ENCODE measurements at regions not wholly inside any gene's neighbourhood (a gene's known extent, or its start where the extent isn't known, plus 50 kb on each side); places are given as distances from the start of the nearest gene placed in this dataset.
"Not testable (repeated sequence)": the region's sequence is repeated elsewhere in the genome, so short reads cannot be mapped to it uniquely, and the experiment has no call there.

DNA sequence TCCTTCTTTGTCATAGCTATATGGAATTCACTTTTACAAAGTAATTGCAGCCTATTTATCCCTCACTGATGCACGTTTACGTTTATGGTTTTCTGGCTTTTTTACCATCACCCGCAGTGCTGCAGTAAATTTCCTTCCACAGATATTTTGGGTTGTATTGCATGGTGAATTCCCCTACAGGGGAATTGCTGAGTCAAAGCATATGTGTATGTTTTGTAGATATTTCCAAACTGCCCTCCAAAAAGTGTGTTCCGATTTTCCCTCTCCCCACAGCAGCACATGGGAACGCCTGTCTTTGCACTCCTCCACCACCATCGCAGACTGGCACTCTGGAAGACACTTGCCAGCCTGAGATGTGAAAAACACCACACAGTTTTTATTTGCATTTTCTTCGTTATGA is 80.6 kb upstream of the UXS1 start:
- no peak for DNase-seq (ENCODE audit: low spot score)
- no peak for ATAC-seq (ENCODE audit: low FRiP score)
- TF ChIP-seq, protein P1, sequence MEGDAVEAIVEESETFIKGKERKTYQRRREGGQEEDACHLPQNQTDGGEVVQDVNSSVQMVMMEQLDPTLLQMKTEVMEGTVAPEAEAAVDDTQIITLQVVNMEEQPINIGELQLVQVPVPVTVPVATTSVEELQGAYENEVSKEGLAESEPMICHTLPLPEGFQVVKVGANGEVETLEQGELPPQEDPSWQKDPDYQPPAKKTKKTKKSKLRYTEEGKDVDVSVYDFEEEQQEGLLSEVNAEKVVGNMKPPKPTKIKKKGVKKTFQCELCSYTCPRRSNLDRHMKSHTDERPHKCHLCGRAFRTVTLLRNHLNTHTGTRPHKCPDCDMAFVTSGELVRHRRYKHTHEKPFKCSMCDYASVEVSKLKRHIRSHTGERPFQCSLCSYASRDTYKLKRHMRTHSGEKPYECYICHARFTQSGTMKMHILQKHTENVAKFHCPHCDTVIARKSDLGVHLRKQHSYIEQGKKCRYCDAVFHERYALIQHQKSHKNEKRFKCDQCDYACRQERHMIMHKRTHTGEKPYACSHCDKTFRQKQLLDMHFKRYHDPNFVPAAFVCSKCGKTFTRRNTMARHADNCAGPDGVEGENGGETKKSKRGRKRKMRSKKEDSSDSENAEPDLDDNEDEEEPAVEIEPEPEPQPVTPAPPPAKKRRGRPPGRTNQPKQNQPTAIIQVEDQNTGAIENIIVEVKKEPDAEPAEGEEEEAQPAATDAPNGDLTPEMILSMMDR (IDR thresholded peaks at IDR 0.05), result no peak

DNA sequence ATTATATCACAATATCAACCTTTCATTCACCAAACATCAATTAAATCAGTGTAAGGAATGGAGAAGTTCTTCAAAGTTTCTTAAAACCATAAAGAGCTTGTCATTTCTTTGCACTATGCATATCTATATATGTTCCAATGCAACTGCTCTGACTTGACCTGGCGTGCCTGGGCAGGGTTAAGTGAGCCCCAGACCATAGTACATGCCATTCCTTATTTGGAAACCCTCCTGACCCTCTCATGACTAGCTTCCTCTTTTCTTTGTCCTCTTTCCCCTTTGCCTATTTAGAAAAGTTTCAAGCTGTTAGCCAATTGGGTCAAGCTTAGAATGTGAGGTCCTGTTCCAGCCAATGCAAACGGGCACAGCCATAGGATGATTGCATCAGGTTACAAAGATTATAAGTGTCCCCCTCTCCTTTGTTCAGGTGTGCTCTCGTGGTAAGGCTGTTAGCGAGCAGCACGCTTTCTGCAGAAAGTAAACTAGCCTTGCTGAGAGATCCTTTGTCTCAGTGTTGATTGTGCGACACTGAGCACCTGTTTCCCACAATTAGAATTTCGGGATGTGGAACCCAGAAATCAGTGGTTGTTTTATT is 78.2 kb upstream of the UXS1 start:
- ATAC-seq (ENCODE audit: low FRiP score) (no peak), DNase-seq (ENCODE audit: low spot score) (no peak)
- TF ChIP-seq, protein P1 (IDR thresholded peaks at IDR 0.05), result no peak

DNA sequence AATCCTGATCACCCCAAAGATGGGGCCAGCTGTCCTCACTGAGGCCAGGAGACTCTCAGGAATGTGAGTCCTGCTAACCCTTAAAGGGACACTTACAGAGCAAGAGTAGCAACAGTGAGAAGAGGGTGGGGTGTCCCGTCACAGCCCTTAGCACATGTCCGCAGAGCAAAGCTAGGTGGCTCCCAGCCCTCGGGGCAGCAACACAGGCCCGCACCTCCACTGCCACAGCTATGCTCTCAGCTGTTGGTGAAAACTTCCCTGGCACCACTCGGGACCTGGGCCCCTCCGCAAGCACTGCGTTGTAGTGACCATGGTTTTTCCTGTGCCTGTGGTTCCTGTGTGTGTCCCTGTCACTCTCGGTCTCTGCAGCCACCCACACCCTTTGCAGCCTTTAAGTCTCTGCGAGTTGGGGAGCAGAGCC is 76.4 kb upstream of the UXS1 start:
- ATAC-seq (ENCODE audit: low FRiP score) (no peak), DNase-seq (ENCODE audit: low spot score) (no peak)
- TF ChIP-seq, protein P1 (IDR thresholded peaks at IDR 0.05), result no peak

DNA sequence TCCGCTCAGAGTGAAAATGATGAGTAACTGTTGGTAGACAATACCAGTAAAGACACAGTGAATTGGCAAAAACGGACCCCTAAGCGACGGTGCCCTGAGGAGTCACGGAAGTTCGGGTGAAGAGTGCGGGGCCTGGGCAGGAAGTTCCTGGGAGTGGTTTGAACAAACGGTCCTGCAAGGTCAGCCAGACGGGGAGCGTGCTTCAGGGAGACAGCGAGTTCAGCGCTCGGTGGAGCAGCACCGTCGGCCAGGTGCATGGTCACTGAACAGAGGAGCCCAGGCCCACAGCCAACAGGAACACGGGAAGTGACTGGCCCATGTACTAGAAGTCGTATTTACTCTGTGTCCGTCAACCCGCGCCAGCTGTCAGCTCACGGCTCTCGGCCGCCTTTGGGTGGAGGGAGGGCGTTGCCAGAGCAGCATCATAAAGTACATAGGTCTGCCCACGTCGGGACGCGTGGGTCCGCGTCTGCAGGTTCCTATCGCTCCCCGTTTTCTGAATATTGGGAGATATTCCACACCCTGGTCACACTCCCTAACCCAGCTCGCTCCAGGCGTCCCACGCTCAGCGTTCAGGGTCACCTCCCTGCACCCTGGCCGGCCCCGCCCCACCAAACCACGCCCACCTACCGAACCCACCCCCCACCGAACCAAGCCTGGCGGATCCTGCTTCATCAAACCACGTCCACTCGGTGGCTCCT is 75.6 kb upstream of the UXS1 start:
- DNase-seq (ENCODE audit: low spot score) (no peak), ATAC-seq (ENCODE audit: low FRiP score) (peak; percentile 37)
- TF ChIP-seq, protein P1 (IDR thresholded peaks at IDR 0.05), result no peak

DNA sequence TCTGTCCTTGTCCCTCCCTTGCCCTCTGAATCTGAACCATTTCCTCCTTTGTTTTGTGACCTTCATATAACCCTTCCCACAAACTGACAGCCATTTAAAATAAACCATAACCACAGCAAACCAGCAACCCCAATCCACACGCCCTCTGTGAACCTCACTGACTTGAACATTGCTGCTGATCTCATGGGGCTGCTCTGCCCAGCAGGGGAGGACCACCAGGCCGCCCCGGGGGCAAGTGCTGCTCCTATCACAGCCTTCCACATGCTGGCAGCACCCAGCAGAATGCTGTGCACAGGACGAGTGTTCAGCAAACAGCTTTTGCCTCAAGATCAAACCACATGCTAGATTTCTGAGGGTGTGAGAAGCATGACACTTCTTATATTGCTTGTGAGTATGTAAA is 73.9 kb upstream of the UXS1 start:
- ATAC-seq (ENCODE audit: low FRiP score) (no peak), DNase-seq (ENCODE audit: low spot score) (no peak)
- TF ChIP-seq, protein P1 (IDR thresholded peaks at IDR 0.05), result no peak

DNA sequence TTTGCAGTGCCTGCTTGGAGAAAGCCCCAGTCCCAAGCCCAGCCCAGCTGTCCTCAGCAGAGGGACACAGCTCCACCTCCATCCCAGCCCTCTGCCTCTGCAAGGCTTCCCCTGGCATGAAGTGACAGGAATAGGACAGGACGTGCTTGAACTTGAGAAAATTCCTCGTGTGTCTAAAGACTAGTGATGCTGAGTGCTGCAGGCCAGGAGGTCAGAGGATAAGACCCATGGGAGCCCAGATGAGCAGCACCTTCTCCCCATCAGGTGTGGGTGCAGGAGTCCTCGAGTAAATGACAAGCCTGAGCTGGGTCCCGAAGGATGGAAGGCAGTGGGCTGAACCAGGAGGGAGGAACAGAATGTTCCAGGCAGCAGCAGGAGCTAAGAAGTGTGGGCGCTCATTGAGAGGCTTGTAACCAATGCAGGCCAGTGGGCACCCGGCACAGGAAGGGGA is 67.8 kb upstream of the UXS1 start:
- TF ChIP-seq, protein P1 (IDR thresholded peaks at IDR 0.05), result no peak
- DNase-seq (ENCODE audit: low spot score), result no peak
- no peak for ATAC-seq (ENCODE audit: low FRiP score)

DNA sequence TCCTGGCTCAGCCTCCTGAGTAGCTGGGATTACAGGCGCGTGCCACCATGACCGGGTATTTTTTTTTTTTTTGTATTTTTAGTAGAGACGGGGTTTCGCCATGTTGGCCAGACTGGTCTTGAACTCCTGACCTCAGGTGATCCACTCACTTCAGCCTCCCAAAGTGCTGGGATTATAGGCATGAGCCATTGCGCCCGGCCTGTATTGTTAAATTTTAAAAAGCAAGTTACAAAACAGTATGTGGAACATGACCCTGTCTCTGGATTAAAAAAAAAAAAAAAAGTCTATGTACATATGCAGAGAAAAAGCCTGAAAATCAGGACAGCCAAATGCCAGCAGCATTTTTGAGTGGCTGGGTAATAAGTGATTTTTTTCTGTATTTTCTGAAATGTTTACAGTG is 64.8 kb upstream of the UXS1 start:
- ATAC-seq (ENCODE audit: low FRiP score); DNase-seq (ENCODE audit: low spot score): not testable (repeated sequence)
